HG03064 (cell line): ENCODE measurements at regions not wholly inside any gene's neighbourhood (a gene's known extent, or its start where the extent isn't known, plus 50 kb on each side); places are given as distances from the start of the nearest gene placed in this dataset.
"Not testable (repeated sequence)": the region's sequence is repeated elsewhere in the genome, so short reads cannot be mapped to it uniquely, and the experiment has no call there.

Experiments used
- ATAC-seq: cut with Tn5 transposase; IDR thresholded peaks from one replicate; pipeline ENCODE4 v1.9.1; 2021; ENCODE audit warnings: low read depth; ENCODE audit not compliant: unreplicated experiment

DNA sequence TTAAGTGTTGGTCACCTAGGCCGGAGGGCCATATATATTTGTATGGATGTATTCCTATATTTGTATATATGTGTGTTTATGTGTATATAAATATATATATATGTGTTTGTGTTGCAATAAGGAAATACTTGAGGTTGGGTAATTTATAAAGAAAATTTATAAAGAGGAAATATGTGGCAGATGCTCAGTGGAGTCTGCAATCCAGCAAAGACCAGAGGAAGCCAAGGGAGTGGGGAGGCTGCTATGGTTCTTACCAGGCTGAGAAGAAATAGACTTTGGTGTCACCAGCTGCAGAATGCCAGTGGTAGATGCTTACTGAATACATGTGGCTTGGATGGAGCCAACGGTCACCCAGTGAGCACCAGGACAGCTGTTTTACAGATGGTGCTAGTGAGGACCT, 97.4 kb upstream of the ELOVL5 start:
- ATAC-seq, result no peak

DNA sequence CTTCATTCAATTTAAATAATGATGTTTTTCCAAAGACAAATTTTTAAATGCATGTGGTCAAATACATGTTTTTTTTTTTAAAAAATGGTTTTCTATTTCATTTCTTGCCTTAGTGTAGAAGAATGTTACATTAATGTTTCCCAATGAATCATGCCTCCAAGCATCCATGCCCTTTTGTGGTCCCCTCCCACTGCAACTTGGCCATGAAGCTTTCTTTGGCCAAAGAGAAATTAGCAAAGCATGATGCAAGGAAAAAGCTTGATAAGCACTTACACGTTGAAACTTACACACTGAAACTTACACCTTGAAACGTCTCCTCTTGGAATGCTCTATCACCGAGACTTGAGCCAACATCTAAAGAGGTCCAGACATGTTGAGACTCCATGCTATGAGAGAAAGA, 93.0 kb upstream of the ELOVL5 start:
- ATAC-seq, result no peak

DNA sequence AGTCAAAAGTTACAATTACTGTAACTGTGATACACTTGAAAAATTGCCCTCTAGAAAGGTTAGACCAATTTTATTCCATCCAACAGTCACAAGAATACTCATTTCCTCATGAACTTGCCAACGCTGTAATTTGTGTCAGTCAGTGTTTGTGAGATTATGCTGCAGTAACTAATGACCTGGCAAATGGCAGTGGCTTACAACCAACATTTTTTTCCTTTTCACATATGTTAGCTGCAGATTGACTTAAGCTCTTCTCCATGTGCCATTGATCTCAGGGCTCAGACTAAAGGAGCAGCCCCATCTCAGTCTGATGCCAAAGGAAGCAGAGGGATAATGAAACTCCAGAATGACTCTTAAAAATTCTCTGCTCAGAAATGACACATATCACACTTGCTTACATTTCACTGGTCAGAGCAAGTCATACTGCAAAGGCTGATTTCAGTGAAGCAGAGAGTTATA, 92.3 kb upstream of the ELOVL5 start:
- no peak for ATAC-seq

DNA sequence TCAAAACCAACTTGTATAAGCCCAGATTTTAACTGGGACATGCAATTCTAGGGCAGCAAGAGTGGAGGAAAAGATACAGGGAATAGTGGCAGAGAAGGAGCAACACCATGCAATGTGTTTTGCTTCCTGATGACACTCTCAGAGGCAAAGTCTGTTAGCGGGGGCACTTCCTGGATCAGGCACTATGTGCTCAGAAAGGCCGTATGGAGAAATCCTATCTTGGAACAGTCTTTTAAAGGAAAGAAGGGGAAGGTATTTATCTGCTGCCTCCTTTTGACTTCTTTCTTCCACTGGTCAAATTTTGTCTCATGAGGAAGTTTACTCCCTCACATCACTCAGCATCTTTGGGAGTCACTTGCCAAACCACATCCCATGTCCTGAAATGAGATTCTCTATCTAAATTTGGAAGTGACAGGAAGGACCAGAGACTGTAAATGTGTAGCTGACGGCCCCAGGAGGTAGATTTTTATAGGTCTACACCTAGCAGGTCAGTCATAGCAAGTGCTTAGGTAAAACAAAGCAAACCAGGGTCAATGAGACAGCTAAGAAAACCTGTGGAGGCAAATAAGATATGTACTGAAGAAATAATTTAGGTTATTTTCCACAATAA, 91.7 kb upstream of the ELOVL5 start:
- ATAC-seq, result no peak

DNA sequence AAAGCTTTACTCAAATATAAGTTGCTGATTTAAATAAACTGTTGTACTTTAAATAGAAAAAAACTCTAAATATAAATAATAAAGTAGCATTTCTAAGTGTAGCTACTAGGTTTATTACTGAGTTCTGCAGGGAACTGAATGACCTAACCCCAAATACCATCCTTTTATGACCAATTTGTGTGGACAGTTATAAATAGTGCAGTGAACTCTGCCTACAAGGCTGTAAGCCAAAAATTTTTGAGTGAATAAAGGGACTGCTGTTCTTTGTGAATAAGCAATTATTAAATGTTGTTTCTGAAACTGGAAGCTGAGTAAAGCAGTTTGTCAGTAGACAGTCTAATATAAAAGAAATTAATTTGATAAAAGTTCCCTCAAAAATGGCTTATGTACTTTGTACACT, 90.8 kb upstream of the ELOVL5 start:
- ATAC-seq, result no peak

DNA sequence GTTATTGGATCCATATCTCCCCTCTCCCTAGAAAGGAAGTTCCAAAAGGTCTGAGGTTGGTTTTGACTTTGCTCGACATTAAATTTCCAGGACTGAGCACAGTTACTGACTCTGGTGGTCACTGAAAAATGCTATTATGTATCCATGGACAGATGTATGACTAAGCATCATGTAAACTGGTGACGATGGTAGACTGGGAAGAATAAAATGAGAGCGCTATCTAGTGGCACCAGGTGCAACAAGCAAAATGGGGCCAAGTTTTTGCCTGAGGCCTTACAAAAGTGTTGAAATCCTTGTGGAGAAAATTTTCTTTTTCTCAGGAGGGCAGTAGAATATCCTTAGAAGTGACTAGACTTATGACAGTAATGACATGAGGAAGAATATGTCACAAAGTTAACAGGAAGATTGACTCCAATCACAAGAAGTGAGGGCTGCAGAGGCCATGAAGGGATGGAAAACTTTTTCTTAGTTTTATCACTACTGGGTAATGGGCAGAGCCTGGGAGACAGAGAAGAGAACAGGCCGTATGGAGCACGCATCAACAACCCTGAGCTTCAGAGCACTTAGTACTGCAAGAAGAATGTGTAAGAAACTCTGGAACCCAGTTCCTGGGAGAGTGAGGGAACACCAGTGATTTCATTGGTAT, 88.9 kb upstream of the ELOVL5 start:
- ATAC-seq, result no peak

DNA sequence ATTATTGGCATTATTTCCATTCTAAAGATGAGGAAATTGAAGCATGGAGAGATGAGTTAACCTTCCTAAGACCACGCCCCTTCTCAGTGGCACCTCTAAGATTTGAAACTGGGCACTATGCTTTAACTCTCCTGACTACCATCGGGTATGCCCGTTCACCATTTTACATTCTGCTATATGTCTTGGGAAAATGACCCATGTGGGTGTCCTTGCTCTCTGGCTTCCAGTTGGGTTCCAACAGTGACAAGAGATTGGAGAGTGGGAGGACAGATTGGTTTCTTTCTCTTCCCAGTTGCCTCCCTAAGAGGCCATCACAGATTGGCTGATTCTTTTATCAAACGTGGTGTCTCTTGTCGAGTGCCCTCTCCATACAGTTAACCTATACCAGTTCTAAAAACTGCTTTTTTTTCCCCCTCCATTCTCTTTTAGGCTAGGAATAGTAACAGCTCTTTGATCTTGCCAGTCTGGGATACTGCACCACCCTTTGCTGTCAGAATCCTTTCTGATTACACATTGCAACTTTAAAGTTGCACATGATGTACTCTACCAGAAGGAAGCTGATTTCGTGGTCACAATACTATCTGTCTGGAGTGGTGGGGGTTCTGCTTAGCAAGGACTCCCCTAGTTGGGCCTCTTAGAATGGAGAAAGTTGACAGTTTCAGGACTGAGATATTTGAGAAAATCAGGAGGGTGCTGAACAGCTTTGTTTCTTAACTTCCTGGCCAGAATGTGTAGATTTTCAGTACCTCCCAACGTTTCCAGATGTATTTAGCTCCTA, 88.0 kb upstream of the ELOVL5 start:
- no peak for ATAC-seq

DNA sequence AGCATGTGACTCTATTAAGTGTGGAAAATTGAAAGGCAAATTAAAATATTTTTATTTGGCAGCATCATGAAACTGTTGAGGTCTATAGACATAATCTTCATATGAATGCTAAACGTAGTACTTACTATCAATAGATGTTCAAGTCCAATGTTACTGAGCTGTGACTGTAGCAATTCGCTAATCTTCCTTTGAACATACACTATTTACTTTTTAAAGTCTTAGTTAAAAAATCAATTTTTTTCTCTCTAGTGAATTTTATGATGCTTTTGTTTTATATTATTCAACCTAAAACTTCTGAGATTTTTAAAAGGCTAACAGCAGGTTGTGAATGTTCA, 85.2 kb upstream of the ELOVL5 start:
- ATAC-seq, result no peak

DNA sequence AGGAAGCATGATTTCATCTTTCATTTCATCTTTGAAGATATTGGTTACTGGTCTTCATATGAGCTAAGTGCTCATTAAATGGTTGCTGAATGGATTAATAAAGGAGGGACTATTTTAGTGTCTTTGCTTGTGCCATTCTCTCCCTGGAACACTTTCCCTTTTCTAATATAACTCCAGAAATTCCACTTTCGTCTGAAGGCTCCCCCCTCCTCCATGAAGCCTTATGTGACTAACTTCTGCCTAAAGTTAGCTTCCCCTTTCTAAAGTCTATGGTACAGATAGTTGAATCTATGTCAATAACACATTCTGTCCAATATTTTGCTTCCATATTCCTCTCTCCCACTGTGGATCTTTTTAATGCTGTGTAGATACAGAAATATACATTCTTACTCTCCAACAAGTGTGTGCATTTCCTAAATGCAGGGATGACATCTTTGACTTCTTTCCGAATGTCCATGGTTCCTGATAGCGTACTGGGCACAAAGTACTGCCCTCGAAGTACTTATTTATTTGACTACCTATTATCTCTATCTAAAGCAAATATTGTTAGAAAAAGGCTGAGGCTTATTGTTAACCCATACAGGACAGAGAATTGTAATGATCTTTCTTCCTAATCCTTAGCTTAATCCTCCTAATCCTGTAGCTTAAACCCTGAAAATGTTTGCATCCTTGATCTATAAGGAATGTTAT, 84.7 kb upstream of the ELOVL5 start:
- ATAC-seq, result no peak

DNA sequence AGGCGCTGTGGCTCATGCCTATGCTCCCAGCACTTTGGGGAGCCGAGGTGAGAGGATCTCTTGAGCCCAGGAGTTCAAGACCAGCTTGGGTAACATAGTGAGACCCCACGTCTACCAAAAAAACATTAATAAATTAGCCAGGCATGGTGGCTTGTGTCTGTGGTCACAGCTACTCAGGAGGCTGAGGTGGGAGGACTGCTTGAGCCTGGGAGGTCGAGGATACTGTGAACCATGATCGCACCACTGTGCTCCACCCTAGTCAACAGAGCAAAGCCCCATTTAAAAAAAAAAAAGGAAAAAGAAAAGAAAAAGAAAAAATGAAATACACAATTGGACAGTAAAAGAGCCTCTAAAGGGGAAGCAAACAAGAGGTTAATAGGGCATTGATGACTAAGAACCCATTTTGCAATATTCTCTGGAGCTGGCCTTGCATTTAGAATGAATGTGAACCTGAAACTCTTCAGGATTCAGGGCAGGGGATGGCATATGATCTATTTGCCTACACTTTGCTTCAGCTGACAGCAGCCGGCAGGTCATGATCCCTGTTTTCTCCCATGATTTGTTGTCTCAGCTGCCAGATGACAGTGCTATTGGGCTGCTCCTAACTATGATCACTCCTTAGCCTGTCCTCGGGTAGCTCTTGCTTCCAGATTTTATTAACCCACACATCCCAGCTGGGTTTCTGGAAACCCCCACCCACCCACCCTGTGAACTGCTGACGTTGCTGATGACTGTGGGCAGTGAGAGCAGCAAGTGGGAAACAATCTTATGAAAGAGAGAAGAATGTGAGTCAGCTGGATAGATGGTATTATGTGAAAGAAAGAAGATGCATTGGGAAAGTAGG, 83.8 kb upstream of the ELOVL5 start:
- no peak for ATAC-seq

DNA sequence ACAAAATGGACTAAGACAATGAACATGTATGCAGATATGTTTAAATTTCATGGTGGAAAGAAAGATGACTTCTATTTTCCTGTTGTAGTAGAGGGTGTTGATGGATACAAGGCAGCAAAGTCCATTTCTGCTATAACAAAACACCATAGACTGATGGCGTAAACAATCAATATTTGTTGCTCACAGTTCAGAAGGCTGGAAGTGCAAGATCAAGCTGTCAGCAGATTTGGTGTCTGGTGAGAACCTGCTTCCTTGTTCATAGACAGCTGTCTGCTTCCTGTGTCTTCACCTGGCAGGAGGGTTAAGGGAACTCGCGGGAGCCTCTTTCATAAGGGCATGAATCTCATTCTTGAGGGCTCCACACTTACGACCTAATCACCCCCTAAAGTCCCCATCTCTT, 83.0 kb upstream of the ELOVL5 start:
- ATAC-seq, result no peak

DNA sequence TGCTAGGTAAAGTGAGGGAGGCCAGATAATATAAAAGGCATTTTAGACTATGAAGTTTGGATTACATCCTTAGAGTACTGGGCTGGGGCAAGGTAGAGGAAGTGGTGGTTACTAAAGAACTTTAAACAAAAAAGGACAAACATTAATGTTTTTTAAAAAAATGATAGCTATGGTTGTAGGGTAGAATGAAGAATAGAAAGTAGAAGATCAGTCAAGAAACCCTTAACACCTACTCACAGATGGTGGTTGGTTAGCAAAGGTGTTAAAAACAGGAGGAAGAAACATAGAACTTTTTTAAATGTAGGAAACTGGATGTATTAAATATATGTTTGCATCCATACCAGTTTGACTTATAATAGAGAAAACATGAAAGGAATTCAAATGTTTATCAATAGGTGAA, 80.7 kb upstream of the ELOVL5 start:
- ATAC-seq, result no peak

DNA sequence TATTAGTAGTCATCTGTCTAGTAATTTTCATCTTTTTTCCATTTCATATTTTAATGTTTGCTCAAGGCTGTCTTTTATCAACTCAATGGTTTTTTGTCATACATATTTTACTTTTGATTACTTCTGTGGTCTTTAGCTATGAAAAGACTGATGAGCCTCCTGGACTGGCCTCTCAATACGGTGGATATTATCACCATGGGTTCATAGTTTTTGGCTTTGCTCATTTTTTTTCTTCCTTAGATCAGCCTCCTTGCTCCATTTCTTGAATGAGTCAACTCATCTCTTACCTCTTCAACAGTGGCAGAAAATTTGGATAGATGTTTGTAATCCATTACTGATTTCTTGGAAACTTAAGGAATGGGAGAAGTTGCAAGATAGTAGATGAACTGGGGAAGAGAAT, 80.1 kb upstream of the ELOVL5 start:
- ATAC-seq, result no peak

DNA sequence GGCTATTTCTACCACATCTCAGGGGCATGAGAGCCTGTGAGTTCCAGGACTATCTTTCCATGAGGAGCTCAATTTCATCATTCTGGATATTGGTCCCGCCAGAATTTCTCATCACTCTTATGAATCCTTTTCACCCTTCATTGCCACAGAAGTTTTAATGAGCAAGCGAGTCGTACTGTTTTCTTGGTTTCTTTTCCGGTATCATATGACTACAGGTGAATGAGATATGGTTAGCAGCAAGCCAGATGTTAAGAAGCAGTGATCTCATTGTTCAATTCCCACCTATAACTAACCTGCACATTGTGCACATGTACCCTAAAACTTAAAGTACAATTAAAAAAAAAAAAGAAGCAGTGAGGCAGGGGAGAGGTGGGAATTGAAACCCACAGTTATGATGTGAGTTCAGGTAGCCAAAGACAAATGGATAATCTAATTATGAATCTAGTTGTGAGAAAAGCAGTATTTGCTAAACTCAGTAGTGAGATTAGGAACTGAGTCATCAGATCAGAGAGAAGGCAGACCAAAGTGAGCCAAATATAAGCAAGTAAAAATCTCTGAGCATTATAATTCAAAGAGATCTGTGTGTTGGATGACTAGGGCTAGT, 78.0 kb upstream of the ELOVL5 start:
- peak; percentile 93 for ATAC-seq

DNA sequence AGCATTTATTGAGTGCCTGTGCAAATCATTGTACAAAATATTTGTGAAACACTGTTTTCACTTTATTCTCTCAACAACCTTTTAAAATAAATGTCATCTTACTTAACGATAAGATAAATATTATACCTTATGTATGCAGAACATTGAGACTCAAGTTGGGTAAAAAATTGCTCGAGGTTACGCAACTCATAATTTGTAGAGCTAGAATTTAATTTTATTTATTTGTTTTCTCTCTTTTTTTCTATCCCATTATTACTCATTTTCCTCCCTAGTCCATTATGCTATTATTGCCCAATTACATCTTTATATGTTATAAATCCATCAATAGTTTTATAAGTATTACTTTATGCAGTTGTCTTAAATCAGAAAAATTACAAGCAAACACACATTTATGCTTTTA, 77.4 kb upstream of the ELOVL5 start:
- ATAC-seq, result no peak

DNA sequence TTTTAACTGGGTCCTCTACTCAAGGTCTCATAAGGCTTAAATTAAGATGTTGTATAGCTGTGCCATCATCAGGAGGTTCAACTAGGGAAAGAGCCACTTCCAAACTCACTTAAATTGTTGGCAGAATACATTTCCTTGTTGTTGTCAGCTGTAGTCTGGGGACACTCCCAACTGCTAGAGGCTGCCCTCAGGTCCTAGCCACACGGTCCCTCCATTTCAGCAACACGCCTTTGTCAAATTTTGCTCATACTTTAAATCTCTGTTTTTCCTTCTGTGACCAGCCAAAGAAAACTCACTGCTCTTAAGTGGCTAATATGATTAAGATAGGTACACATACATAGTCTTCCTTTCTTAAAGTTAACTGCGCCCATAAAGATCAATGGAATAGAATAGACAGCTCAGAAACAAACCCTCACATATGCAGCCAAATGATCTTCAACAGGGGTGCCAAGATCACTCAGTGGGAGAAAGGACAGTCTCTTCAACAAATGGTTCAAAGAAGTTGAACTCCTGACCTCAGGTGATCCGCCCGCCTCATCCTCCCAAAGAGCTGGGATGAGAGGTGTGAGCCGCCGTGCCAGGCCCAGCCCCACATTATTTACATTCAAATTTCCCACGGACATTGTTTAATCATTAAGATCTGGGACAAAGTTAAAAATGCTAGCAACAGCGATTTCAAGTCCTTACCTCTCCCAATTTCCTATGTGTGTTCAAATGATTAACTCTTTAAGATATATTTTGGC, 76.4 kb upstream of the ELOVL5 start:
- ATAC-seq, result no peak

DNA sequence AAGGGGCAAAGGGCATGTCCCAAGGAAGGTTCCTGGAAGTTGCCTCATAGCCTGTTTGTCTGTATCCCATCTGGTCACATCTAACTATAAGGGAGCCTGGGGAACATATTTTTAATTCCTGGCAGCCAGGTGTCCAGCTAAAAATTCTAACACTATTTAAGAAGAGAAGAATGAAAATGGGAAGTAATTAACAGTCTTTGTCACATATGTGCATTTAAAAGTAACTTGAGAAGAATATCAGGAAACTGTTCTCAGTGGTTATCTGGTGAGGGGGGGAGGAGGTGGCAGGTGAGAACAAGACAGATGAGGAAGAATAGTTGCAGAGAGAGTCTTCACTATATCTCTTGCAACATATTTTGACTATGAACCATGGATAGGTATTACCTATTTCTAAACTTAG, 75.5 kb upstream of the ELOVL5 start:
- ATAC-seq, result no peak

DNA sequence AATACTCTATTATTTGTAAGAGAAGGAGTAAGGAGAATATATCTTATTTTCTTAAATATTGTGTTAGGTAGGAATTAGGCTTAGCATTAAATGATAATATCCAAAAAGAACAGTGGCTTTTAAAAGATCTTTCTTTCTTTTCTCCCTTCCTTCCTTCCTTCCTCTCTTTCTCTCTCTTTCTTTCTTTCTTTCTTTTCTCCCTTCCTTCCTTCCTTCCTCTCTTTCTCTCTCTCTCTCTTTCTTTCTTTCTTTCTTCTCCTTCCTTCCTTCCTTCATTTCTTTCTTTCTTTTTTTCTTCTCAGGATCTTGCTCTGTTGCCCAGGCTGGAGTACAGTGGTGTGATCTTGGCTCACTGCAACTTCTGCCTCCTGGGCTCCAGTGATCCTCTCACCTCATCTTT, 74.8 kb upstream of the ELOVL5 start:
- not testable (repeated sequence) for ATAC-seq

DNA sequence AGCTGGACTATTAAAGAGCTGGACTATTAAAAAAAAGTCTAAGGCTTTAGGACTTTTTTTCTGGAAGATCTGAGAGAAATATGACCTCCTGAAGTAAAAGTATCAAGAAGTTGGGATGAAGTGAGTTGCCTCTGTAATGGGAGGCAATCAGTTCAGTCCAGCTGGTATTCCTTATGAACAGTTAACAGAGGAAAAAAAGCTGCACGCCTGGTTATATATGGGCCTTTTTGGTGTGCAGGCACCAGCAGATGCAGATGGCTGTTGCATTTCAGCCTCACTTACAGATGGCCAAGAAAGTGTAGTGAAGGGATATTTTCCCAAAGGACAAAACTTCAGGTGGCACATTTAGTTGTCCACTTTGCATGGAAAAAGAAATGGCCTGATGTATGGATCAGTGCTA, 70.3 kb upstream of the ELOVL5 start:
- no peak for ATAC-seq

DNA sequence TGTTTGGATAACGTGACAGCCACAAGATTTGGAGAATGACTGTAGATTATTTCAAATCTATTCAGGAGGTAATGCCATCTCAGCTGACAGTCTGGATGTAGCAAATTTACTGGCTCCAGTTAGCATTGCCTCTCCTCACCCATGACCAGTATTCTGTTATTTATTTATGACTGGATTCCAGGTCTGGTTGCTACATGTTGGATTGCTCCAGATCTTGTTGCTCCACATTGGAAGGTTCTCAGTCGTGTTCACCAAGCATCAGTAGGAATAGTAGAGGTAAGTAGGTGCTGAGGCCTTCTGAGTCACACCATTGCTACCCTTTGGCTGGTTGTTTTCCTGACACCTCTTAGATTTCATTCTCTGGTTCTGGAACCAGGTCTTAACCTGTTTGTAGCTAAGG, 69.5 kb upstream of the ELOVL5 start:
- ATAC-seq, result no peak
